IMR-90 (cell line): ENCODE measurements at regions not wholly inside any gene's neighbourhood (a gene's known extent, or its start where the extent isn't known, plus 50 kb on each side); places are given as distances from the start of the nearest gene placed in this dataset.

Experiments
- ATAC-seq: fragments of 200-7000 bp; cut with Tn5 transposase; 2 replicates; pipeline ENCODE4 v1.9.1; 2020; ENCODE audit warnings: low read depth, mild to moderate bottlenecking, moderate library complexity
- BruUV-seq: library from RNA; stranded (reverse); fragments of 400-500 nt; replicated peaks from 2 replicates; lab custom pipeline; 2021; lab: Mats Ljungman, UMichigan
- CTCF ChIA-PET: fragments of 300-600 bp; formaldehyde crosslinking; extraction: SDS; loops from one replicate; lab custom pipeline; 2021; ENCODE audit warnings: antibody characterized with exemption; lab: Yijun Ruan, JAX
- POLR2A ChIA-PET: fragments of 300-600 bp; sonication (Branson Sonifier 250); formaldehyde crosslinking; loops from one replicate; lab custom pipeline; 2022; ENCODE audit warnings: antibody characterized with exemption; ENCODE audit not compliant: unreplicated experiment; lab: Charles Lee
- DNase-seq: peaks from one replicate; pipeline ENCODE4 v3.0.0; 2013
- H2AFZ ChIP-seq: replicated peaks from 2 replicates; pipeline ENCODE3; 2013; ENCODE audit warnings: low read length, mild to moderate bottlenecking; ENCODE audit not compliant: poor library complexity
- H2AK5ac ChIP-seq: 2 replicates; pipeline ENCODE4 v1.6.1; 2013; ENCODE audit warnings: low read depth, low read length, inconsistent platforms
- H2AK9ac ChIP-seq: replicated peaks from 2 replicates; pipeline ENCODE3; 2013; ENCODE audit warnings: mild to moderate bottlenecking, low read depth, low read length, moderate library complexity; ENCODE audit not compliant: poor library complexity
- H2BK120ac ChIP-seq: 2 replicates; pipeline ENCODE4 v1.6.1; 2013; ENCODE audit warnings: low read depth, low read length, inconsistent platforms
- H2BK15ac ChIP-seq: 3 replicates; pipeline ENCODE4 v1.6.1; 2013; ENCODE audit warnings: low read depth, low read length, inconsistent platforms
- H2BK20ac ChIP-seq: 2 replicates; pipeline ENCODE4 v1.6.1; 2013; ENCODE audit warnings: low read depth, mild to moderate bottlenecking, inconsistent platforms, low read length, moderate library complexity
- H2BK5ac ChIP-seq: 2 replicates; pipeline ENCODE4 v1.6.1; 2013; ENCODE audit warnings: mild to moderate bottlenecking, low read depth, low read length, inconsistent platforms; ENCODE audit not compliant: poor library complexity, severe bottlenecking
- H3K14ac ChIP-seq: replicated peaks from 2 replicates; pipeline ENCODE4 v1.6.1; 2013; ENCODE audit warnings: low read depth, low read length, inconsistent platforms
- H3K18ac ChIP-seq: 2 replicates; pipeline ENCODE4 v1.6.1; 2013; ENCODE audit warnings: low read depth, low read length, control low read depth
- H3K23ac ChIP-seq: 2 replicates; pipeline ENCODE4 v1.6.1; 2013; ENCODE audit warnings: low read depth, low read length, inconsistent platforms
- H3K27ac ChIP-seq: 2 replicates; pipeline ENCODE4 v1.5.1; 2013; ENCODE audit warnings: mild to moderate bottlenecking, control low read depth, low read length; ENCODE audit not compliant: insufficient read depth
- H3K27me3 ChIP-seq: 2 replicates; pipeline ENCODE4 v1.6.1; 2013; ENCODE audit warnings: low read length; ENCODE audit not compliant: control insufficient read depth, insufficient read depth
- H3K36me3 ChIP-seq: 2 replicates; pipeline ENCODE4 v1.6.1; 2013; ENCODE audit warnings: low read length, mixed read lengths; ENCODE audit not compliant: control insufficient read depth, insufficient read depth
- H3K4ac ChIP-seq: 2 replicates; pipeline ENCODE4 v1.6.1; 2013; ENCODE audit warnings: low read depth, low read length, inconsistent platforms
- H3K4me1 ChIP-seq: 2 replicates; pipeline ENCODE4 v1.6.1; 2013; ENCODE audit warnings: low read length, mixed read lengths; ENCODE audit not compliant: control insufficient read depth, insufficient read depth
- H3K4me2 ChIP-seq: 2 replicates; pipeline ENCODE4 v1.6.1; 2013; ENCODE audit warnings: low read depth, mild to moderate bottlenecking, control low read depth, low read length, moderate library complexity
- H3K4me3 ChIP-seq: 2 replicates; pipeline ENCODE4 v1.5.1; 2013; ENCODE audit warnings: low read depth, mild to moderate bottlenecking, control low read depth, low read length, moderate library complexity; ENCODE audit not compliant: insufficient read depth
- H3K56ac ChIP-seq: 2 replicates; pipeline ENCODE4 v1.6.1; 2013; ENCODE audit warnings: low read length, inconsistent platforms; ENCODE audit not compliant: insufficient read depth; ENCODE audit errors: extremely low read depth
- H3K79me1 ChIP-seq, 2 experiments: 2 replicates each; pipeline ENCODE4 v1.6.1; 2013; ENCODE audit warnings: low read length in 2 of 2, inconsistent platforms in 1 of 2, low read depth in 1 of 2
- H3K9ac ChIP-seq: 2 replicates; pipeline ENCODE4 v1.6.1; 2013; ENCODE audit warnings: low read depth, low read length, control low read depth
- H3K9me1 ChIP-seq: 2 replicates; pipeline ENCODE4 v1.6.1; 2013; ENCODE audit warnings: low read length, inconsistent platforms; ENCODE audit not compliant: insufficient read depth
- H3K9me3 ChIP-seq: 2 replicates; pipeline ENCODE4 v1.6.1; 2013; ENCODE audit warnings: low read length; ENCODE audit not compliant: control insufficient read depth, insufficient read depth
- H4K20me1 ChIP-seq: 2 replicates; pipeline ENCODE4 v1.6.1; 2013; ENCODE audit warnings: low read length, inconsistent platforms; ENCODE audit not compliant: insufficient read depth
- H4K5ac ChIP-seq: 2 replicates; pipeline ENCODE4 v1.6.1; 2013; ENCODE audit warnings: mild to moderate bottlenecking, low read depth, low read length, control low read depth
- H4K8ac ChIP-seq, 2 experiments: 2 replicates each; pipeline ENCODE4 v1.6.1; 2013; ENCODE audit warnings: low read depth in 2 of 2, low read length in 2 of 2, control low read depth in 1 of 2, inconsistent platforms in 1 of 2
- H4K91ac ChIP-seq: 2 replicates; pipeline ENCODE4 v1.6.1; 2013; ENCODE audit warnings: low read depth, low read length, inconsistent platforms; ENCODE audit not compliant: insufficient read depth
- BHLHE40 ChIP-seq: fragments of 150-350 bp; IDR thresholded peaks from 2 replicates; pipeline ENCODE4 v1.6.1; 2016; ENCODE audit warnings: mild to moderate bottlenecking, low read depth, low read length
- ELK1 ChIP-seq: fragments of 150-350 bp; IDR thresholded peaks from 2 replicates; pipeline ENCODE4 v1.6.1; 2016; ENCODE audit warnings: low read depth, mild to moderate bottlenecking, low read length, moderate library complexity, borderline replicate concordance
- FOS ChIP-seq: fragments of 150-350 bp; IDR thresholded peaks from 2 replicates; pipeline ENCODE4 v1.6.1; 2016; ENCODE audit warnings: low read depth, low read length
- MAZ ChIP-seq: IDR thresholded peaks from 2 replicates; pipeline ENCODE4 v1.6.1; 2012; ENCODE audit warnings: low read depth, mild to moderate bottlenecking, low read length, improper control_type of control experiment, moderate library complexity, borderline replicate concordance
- MXI1 ChIP-seq: IDR thresholded peaks from 2 replicates; pipeline ENCODE4 v1.6.1; 2012; ENCODE audit warnings: low read depth, mild to moderate bottlenecking, low read length, moderate library complexity, borderline replicate concordance
- NFE2L2 ChIP-seq: fragments of 150-350 bp; IDR thresholded peaks from 2 replicates; pipeline ENCODE4 v1.6.1; 2016; ENCODE audit warnings: low read depth, mild to moderate bottlenecking, low read length
- POLR2A ChIP-seq: IDR thresholded peaks from 2 replicates; pipeline ENCODE4 v1.6.1; 2012; ENCODE audit warnings: mild to moderate bottlenecking, low read depth, low read length
- RAD21 ChIP-seq: IDR thresholded peaks from 2 replicates; pipeline ENCODE4 v1.6.1; 2012; ENCODE audit warnings: low read length, improper control_type of control experiment
- RCOR1 ChIP-seq: IDR thresholded peaks from 2 replicates; pipeline ENCODE4 v1.6.1; 2012; ENCODE audit warnings: mild to moderate bottlenecking, low read length, improper control_type of control experiment; ENCODE audit not compliant: insufficient replicate concordance
- RFX5 ChIP-seq: IDR thresholded peaks from 2 replicates; pipeline ENCODE4 v1.8.0; 2012; ENCODE audit warnings: low read depth, mild to moderate bottlenecking, low read length, moderate library complexity
- SMC3 ChIP-seq: fragments of 150-350 bp; IDR thresholded peaks from 2 replicates; pipeline ENCODE4 v1.6.1; 2016; ENCODE audit warnings: low read depth, mild to moderate bottlenecking, antibody characterized with exemption, low read length, moderate library complexity
- USF2 ChIP-seq: fragments of 150-350 bp; IDR thresholded peaks from 2 replicates; pipeline ENCODE4 v1.6.1; 2017; ENCODE audit warnings: mild to moderate bottlenecking, antibody characterized with exemption, low read length, low read depth
- WGBS, 2 experiments: methylation state at CpG; one replicate each; pipeline versions ENCODE4 v1.1.5 to v1.1.7; 2013; ENCODE audit warnings: missing lambda C conversion rate in 2 of 2; ENCODE audit not compliant: insufficient read length in 1 of 2; ENCODE audit errors: extremely low coverage in 2 of 2; 5-methylcytosine and 5-hydroxymethylcytosine counted together
- dilution Hi-C: fragments of 300-500 bp; cut with HindIII; formaldehyde crosslinking; loops from one replicate; pipeline ENCODE4 v1.14.3; 2018; ENCODE audit warnings: low sequenced_read_pairs; ENCODE audit not compliant: unreplicated experiment
- in situ Hi-C: fragments of 300-500 bp; cut with MboI; formaldehyde crosslinking; loops from 3 replicates; pipeline ENCODE4 v1.14.3; 2019; ENCODE audit warnings: low sequenced_read_pairs, inconsistent platforms, mixed read lengths
- intact Hi-C: fragments of 100-400 bp; cut with micrococcal nuclease; formaldehyde crosslinking; loops from 2 replicates; pipeline ENCODE4 v1.10.0; 2022
- TF ChIP-seq, protein P1 (sequence below): conservative IDR thresholded peaks from 2 replicates; pipeline ENCODE4 v1.5.1; 2012; ENCODE audit warnings: mild to moderate bottlenecking, low read depth, low read length, improper control_type of control experiment

- DNase-seq (no peak), ATAC-seq (no peak)
- H4K8ac ChIP-seq: no peak overlapping the region
- H3K4me3 ChIP-seq: no peak overlapping the region
- H3K4me1 ChIP-seq: no peaks in the 10 kb centered on the region
- no peak overlapping the region for H3K27ac ChIP-seq
- H3K23ac ChIP-seq: no peak overlapping the region
- no peak overlapping the region for H2BK5ac ChIP-seq
- H3K18ac ChIP-seq: no peak overlapping the region
- no TSS peak for BruUV-seq
- no peak overlapping the region for H3K4me2 ChIP-seq
- POLR2A ChIA-PET: no interaction called here
- in situ Hi-C loops: no loop called here
- H3K36me3 ChIP-seq: no peaks in the 10 kb centered on the region
- H2AK9ac ChIP-seq: no peak overlapping the region
- no peak overlapping the region for H2AFZ ChIP-seq
- dilution Hi-C loops: no loop called here
- no peak overlapping the region for H4K5ac ChIP-seq
- CTCF ChIA-PET: no interaction called here
- no CpG with 5 or more reads among the region's 1 CpG for WGBS, 2 experiments
- H2BK120ac ChIP-seq: no peak overlapping the region
- no peaks in the 10 kb centered on the region for H4K20me1 ChIP-seq
- H3K27me3 ChIP-seq: no peaks in the 10 kb centered on the region
- no peak overlapping the region for H3K56ac ChIP-seq
- H3K9ac ChIP-seq: no peak overlapping the region
- H2AK5ac ChIP-seq: no peak overlapping the region
- intact Hi-C loops: no loop called here
- no peaks in the 10 kb centered on the region for H3K79me1 ChIP-seq
- H2BK20ac ChIP-seq: no peak overlapping the region
- H2BK15ac ChIP-seq: no peak overlapping the region
- no peaks in the 10 kb centered on the region for H3K9me1 ChIP-seq
- H3K14ac ChIP-seq: no peak overlapping the region
- H3K4ac ChIP-seq: no peak overlapping the region
- H3K9me3 ChIP-seq: peaks cover 9% of the 10 kb centered on the region
- no peak overlapping the region for H4K91ac ChIP-seq
- TF ChIP-seq FOS (no peak), MXI1 (no peak), POLR2A (no peak), RAD21 (no peak), USF2 (no peak), NFE2L2 (no peak), ELK1 (no peak), RCOR1 (no peak), RFX5 (no peak), BHLHE40 (no peak), SMC3 (no peak), MAZ (no peak)
- TF ChIP-seq, protein P1, sequence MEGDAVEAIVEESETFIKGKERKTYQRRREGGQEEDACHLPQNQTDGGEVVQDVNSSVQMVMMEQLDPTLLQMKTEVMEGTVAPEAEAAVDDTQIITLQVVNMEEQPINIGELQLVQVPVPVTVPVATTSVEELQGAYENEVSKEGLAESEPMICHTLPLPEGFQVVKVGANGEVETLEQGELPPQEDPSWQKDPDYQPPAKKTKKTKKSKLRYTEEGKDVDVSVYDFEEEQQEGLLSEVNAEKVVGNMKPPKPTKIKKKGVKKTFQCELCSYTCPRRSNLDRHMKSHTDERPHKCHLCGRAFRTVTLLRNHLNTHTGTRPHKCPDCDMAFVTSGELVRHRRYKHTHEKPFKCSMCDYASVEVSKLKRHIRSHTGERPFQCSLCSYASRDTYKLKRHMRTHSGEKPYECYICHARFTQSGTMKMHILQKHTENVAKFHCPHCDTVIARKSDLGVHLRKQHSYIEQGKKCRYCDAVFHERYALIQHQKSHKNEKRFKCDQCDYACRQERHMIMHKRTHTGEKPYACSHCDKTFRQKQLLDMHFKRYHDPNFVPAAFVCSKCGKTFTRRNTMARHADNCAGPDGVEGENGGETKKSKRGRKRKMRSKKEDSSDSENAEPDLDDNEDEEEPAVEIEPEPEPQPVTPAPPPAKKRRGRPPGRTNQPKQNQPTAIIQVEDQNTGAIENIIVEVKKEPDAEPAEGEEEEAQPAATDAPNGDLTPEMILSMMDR: no peak
Measured at GRCh38 chr1:5093042-5093441, 438.6 kb downstream of the AJAP1 start.
